ENCODE measurements at regions not wholly inside any gene's neighbourhood (a gene's known extent, or its start where the extent isn't known, plus 50 kb on each side); places are given as distances from the start of the nearest gene placed in this dataset.

DNA sequence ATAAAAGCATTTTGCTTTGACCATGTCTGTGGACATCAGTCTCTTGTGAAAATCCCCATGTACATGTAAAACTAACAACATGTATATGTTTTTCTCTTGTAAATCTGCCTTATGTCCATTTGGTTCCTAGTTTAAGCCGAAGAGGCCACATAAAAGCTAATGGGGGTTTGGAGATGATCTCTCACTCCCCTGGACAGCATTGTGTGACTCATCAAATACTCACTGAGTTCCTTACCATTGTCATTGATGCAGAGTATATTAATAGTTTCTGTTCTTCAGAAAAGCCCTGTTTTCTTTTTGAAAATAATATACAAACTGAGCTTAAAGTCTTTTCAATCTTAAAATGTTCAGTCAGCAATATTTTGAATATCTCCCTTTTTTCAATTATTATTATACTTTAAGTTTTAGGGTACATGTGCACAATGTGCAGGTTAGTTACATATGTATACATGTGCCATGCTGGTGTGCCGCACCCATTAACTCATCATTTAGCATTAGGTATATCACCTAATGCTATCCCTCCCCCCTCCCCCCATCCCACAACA lies 536.7 kb upstream of the HTR2A start:
- no peak for DNase-seq (ENCODE audit: low spot score)

DNA sequence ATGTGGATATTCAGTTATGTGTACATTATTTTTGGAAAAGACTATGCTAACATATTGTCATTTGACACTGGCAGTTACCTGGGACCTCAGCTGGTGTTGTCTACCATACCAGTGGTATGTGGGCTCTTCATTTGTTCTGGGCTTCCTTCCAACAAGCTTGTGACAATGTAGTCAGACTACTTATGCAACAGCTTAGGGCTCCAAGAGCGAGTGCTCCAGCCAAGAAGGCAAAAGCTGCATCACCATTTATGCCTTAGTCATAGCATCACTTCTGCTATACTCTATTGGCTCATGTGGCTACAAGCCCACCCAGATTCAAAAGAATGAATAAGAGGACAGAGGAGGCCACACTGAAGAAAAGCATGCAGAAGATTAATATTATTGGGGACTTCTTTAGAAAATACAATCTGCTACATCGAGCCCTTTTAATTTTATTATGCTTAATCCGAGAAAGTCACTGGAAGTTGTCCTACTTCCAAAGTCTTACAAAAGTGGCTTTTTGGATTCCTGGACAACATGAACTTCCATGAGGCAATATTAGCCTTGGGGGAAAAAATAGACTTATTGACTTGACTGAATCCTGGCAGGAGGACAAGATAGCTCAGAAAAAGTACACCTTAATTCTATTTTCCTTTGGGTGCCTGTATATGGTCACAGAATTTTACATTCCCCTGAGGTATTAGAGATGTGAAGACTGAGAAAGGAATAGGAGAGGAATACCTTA lies 529.4 kb upstream of the HTR2A start:
- DNase-seq (ENCODE audit: low spot score), result no peak

DNA sequence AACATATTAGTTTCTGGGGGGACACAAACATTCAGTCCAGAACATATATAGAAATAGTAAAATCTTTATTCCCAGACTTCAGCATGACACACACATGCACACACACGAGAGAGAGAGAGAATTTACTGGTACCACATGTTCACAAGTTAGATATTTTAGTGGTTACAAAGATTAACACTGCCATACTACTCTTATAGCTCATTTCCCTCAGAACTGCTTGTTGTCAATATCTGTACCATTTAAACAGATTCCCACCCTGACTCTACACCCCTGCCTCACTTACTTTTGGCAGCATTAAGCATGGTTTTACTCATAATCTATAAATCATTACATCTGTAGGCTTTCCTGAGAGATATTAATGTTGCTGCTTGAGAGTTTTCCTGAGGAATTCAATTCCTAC lies 524.7 kb upstream of the HTR2A start:
- no peak for DNase-seq (ENCODE audit: low spot score)

DNA sequence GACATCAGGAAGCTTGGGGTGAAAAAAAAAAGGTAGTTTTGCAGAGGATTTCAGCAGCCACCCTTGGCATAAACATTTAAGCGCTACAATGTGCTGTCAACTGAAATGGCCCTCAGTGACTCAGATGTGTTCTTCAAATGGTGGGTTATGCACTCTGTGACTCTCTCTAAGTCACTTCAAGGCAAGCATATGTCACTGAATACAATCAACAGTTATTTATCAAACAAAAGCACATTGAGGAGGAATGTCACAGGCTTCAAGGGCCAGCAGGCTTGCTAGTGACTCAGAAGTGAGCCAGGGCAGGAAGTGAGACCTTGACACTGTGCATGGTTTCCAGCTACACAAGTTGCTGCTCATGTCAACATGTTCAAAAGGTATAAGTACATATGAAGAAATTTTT lies 523.7 kb upstream of the HTR2A start:
- no peak for DNase-seq (ENCODE audit: low spot score)

DNA sequence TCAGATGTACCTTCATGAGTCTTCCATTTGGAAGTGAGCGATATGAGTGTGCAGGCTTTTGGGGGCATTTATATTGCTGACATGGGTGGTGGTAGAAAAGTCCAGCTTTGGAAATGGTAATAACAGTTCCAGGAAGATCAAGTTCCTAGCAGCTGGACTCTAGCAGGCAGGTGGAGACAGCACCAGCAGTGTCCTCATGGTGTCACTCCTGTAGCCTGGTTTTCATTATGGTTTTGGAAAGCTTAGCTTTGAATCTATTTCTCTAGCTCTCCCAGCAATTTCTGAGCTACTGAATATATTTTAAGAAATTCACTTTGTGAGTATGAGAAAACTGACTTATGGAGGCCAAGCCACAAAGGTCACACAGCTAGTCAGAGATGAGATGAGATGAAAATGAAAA lies 523.2 kb upstream of the HTR2A start:
- DNase-seq (ENCODE audit: low spot score), result no peak

DNA sequence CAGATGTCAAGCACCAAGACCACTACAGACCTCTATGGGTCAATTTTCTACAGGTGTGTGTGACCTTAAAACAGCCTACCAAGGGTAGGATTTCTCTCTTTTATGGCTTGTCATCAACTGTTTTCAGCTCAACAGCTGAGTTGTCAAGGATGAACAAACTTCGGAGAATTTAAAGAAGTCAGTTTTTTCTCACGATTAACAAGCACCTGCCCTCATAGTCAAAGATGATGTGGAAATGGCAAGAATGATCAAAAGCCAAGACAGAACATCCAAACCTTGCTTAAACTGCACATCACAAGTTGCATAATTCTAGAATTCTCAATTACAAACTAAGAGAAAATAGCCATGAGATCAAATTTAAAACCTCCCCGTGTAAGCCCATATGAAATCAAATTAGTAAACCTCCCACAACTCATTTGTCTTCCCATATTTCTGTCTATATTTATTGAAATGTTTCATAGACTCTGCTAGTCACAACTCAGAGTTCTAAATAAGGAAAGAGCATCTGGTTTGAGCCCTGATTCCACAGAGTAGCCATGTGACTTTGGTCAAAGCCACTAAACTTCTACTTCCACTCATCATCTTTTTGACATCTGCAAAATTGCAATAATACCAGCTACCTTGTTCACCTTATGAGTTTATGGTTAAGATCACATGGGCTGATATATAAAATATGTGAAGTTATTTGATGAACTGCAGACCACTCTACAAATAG lies 521.5 kb upstream of the HTR2A start:
- DNase-seq (ENCODE audit: low spot score), result no peak

DNA sequence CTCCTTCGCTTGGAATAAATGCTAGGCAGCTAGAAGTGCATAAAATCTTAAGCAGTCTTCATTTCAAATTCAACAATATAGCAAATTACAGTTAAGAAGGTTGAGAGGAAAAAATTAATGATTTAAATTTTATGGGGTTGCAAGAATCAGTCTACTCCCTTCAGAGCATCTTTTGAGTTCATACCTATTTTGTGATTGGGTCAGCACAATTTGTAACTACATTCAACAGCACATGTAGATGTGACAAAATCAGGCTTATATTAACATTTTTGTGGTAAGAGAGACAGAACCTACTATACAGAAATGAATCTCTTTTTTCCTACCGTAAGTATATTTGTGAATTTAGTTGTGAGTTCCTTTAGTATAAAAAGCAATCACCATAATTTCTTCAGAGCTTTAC lies 520.6 kb upstream of the HTR2A start:
- DNase-seq (ENCODE audit: low spot score), result no peak

DNA sequence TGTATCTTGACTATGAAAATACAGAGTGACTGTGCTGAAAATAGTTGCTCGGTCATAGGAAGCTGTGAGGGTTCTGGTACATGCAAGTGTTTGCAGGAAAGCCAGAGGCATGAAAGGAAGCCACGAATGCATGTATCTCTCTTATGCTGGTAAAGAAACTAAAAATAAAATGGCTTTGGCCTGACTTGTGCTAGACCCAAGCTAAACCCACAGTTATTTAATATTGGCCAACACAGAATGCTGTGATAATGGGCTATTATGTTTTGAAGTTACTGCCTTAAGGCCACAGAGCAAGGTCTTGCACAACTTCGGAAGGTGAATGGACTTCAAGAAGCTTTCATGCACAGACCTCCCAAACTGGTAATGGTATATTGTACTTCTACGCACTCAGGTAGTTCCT lies 518.2 kb upstream of the HTR2A start:
- no peak for DNase-seq (ENCODE audit: low spot score)

DNA sequence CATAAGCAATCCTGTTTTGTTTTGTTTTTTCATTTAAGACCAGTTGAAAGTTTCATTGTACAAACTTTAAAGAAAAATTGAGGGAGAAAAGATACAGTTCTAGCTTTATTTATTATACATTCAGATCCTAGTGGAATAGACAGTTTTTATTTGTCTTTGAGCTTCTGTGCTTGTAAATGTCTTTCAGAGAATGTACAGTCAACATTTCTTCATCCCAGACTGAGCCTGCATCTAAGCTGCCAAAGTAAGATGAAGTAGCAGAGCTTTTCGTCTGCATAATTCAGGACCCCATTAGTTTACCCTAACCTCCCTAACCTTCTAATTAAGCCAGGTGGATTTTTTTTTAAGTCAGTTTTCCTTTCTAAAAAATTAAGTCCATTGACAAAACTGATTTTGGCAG lies 516.7 kb upstream of the HTR2A start:
- no peak for DNase-seq (ENCODE audit: low spot score)

DNA sequence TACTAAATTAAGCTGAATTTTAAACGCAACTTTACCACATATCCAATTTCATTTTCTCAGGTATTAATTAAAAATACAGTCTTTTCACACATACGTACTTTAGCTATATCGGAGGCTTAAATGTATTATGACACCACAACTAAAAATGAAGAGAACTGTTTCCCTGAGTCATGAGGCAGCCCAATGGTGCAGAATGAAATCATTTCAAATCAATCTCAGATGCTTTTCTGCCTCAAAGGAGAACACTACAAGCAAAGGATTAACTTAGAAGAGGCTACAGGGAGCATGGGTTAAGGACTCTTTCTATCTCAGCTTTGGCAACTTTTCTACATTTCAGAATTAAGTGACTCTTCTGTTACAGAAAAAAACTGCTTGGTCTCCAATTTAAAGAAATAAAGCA lies 516.3 kb upstream of the HTR2A start:
- DNase-seq (ENCODE audit: low spot score), result no peak

DNA sequence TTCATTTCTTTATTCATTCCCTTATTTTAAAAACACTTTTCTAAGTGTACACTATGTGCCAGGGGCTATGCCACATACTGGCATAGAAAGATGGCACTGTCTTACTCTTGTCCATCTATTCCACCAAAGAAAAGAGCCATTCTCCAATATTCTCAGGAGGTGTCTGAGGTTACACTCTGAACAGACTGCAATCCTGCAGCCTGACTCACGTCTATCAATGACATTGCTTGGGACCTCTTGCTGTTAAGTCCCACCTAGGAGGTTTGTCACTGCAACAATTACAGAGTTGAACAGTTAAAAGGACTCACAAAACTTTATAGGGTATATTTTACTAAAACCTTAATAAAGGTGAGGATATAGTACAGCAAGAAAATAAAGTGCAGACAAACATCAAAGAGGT lies 512.9 kb upstream of the HTR2A start:
- DNase-seq (ENCODE audit: low spot score), result no peak

DNA sequence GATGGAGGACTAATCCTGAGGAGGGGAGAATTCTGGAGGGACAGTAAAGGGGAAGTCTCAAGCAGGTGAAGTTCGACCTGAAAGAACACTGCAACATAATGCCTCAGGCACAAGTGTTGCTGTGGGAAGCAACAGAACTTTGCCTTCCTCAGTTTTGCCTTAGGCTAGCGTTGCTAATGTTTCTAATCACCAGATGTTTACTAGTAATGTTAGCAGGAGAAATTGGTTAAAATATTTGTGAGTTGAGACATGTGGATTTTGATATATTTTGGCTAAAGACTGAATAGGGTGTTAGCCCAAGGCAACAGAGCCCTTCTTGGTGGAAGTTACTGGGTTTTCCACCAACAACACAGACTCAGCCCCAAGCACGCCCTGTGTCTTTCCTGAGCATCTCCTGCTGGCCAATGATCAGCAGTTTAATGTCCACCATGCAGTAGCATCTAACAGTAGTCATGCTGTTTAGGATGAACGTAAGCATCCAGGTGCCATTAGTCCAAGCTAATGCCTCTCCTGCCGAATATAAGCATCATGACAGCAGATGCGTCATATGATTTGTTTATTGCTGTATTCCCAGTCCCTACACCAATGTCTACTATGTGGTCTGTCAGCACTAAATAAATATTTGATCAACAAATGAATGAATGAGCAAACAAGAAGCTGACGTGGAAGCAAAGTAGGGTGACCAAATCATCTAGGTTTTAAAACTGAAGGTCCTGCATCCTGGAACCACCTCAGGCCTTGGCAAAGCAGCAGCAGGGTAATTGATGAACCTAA lies 511.9 kb upstream of the HTR2A start:
- no peak for DNase-seq (ENCODE audit: low spot score)

DNA sequence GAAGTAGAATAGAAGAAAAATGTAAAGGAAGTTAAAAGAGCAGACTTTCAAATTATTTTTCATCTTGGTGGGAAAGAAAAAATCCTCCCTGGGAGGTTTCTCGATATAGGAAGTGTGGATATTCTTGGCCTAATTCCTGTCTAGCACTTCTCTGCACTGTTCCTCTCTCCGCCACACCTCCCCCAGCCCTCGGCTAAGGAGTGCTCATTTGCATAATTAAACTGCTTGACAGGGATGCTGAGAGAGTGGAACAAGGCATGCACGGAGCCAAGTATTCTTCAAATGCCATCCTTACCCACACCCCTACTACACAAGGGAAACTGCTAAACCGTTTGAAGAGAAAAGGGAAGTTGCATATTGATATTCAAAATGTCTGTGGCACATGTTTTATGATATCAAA lies 511.0 kb upstream of the HTR2A start:
- DNase-seq (ENCODE audit: low spot score), result no peak

DNA sequence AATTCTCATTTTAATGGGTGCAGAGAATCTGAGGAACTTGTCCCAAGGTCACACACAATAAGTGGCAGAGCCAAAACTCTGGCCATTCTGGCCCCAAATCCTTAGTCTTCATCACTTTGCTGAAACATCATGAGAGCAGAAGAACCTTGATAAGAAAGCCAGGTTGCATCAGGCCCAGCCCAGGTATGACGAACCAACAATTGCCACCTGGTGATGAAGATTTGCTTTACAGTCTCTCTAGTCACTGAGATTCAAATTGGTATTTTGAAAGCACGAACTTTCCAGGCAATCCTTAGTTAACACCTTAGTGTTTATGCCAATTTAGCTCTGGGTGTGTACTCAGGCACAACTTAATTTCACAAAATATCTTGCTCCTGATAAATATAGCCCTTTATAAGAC lies 502.7 kb upstream of the HTR2A start:
- DNase-seq (ENCODE audit: low spot score), result no peak

DNA sequence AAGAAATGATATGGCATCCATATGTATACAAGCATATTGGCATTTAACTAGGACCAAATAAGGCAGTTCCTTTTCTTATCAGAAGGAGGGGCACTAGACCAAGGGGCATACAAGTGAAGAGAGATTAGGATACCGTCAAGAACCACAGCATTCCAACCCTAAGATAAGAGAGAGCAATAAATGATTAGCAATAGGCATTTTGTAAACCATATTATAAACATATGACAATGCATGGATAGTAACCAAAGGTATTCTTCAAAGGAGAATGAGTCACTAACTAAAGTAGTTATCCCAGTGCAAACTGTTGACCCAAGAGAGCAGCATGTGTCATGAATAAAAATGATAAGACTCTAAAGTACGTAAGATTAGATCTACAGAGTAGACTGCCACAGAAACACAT lies 500.9 kb upstream of the HTR2A start:
- no peak for DNase-seq (ENCODE audit: low spot score)

DNA sequence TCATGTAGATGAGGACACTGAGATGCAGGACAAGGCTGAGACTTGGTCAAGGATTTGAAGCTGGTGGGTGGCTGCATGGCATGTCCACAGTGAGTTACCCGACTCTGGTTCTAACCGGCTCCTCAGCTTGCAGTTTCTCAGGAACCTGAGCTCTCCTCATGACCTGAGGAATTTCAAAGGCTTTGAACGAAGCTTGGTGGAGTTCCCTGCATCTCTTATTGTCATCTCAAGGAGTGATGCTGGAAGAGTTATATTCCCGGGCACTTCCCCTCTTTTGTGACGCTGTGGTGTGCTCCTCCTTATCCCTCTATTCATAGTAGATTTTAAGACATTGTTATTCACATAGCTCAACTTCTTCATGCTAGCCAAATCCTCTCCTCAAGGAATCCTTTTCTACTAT lies 500.1 kb upstream of the HTR2A start:
- DNase-seq (ENCODE audit: low spot score), result no peak

DNA sequence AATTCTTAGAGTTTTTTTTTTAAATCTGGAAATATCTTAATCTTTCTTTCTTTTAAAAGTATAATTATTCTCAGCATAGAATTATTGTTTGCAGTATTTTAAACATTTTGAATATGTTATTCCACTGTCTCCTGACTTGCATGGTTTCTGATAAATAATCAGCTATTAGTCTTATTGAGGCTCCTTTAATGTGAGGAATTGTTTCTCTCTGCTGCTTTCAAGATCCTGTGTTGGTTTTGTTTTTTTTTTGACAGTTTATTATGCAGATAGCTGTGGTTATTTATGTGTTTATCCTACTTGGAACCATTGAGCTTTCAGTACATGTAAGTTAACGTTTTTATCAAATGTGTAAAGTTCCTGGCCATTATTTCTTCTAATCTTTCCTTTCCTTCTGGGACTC lies 477.9 kb upstream of the HTR2A start:
- DNase-seq (ENCODE audit: low spot score), result no peak

DNA sequence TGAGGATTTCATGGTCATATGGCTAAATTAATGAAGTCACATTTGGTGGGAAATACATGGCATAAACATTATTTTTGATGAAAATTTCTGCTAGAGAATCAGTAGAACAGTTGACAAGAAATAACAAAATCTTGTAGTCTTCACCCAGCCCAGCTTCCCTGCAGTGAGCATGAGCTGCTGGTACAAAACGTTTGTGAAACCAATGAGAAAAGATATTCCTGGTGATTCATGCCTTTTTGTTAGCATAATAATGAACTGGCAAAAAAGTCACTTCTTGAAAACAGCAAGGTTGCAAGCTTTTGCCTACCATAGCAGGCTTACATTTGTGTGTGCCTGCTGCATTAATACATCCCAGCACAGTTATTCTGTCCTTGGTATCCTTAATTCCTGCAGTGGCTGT lies 475.9 kb upstream of the HTR2A start:
- DNase-seq (ENCODE audit: low spot score), result no peak

DNA sequence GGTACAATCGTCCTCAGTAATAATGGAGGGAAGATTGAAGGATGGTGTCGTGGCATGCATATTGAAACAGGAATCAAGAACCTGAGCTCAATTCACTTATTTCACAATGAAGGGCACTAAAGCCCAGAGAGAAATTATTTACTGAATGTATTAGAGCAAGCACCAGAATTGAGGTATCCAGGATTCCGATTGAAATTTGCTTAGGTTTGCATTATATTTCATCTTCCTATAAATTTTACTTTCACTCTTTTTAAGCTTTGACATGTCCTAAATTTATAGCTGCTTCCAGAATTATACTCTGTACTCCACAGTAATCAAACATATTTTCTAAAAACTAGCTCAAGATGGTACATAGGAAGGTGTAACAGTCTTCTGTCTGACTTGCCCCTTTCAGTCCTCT lies 454.9 kb upstream of the HTR2A start:
- no peak for DNase-seq (ENCODE audit: low spot score)

DNA sequence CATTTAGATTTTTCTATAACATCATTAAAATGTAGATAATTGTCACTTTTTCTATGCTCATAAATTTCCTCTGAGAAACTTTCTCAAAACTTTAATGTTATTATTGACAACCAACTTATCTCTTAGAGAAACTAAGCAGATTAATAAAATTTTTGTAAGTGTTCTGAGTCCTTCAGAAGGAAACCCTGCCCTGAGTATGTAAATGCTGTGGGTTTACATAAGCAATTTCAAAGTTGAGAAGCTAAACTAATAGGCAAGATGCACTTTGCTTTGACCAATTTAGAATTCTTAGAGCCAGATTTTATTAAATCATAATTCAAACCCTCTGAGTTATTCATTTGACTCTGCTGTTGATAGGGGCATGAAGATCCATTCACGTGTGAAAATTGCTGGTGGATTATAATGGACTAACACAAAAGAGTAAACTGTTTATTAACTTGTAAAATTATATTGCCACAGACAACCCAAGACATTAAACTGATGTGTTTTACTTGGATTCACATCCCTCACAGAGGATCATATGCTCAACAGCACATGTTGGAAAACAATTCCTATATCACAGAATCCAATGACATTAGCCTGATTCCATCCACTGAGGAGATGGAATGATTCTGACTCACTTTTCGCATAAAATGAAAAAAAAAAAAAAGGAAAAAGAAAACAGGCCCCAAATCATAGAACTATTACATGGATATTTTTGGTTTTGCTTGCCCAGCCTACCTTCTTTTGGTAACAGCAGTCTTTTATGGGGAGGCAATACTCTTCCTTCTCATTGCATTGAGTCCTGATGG lies 453.7 kb upstream of the HTR2A start:
- no peak for DNase-seq (ENCODE audit: low spot score)

DNA sequence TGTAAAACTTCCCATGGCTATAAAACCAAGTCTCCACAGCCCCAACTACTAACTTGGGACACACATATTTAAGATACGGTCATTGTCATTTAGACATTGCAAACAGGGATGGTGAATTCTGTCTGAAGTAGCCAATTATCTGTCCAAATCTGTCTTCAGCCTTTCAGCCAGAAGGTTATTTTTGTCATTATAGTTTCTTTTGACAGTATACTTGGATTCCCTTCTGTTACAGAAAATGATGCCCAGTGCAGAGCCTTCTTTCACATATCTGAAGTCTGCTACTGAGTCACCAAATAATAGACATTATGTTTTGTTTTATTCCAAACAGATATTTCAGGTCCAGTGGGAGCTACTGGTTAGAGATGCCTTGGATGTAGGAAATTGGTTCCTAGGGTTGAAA lies 452.4 kb upstream of the HTR2A start:
- no peak for DNase-seq (ENCODE audit: low spot score)
